K562 (cell line): ENCODE measurements at regions not wholly inside any gene's neighbourhood (a gene's known extent, or its start where the extent isn't known, plus 50 kb on each side); places are given as distances from the start of the nearest gene placed in this dataset.

Source experiments
- ATAC-seq: fragments of 200-7000 bp; cut with Tn5 transposase; 3 replicates; pipeline ENCODE4 v1.9.1; 2020; ENCODE audit warnings: moderate library complexity
- BruUV-seq: library from RNA; stranded (reverse); fragments of 400-500 nt; replicated peaks from 2 replicates; lab custom pipeline; 2021; lab: Mats Ljungman, UMichigan
- CTCF ChIA-PET: fragments of 300-600 bp; formaldehyde crosslinking; extraction: SDS; loops from one replicate; lab custom pipeline; 2021; ENCODE audit warnings: low intra/inter-chr PET ratio; lab: Yijun Ruan, JAX
- POLR2A ChIA-PET: fragments of 300-600, 350-650 bp; sonication (Branson Sonifier 250); formaldehyde crosslinking; extraction: SDS; loops from one replicate; lab custom pipeline; 2021; ENCODE audit warnings: antibody characterized with exemption, inconsistent platforms; lab: Yijun Ruan, JAX
- DNase-seq, 4 experiments: peaks; one replicate each; pipeline versions ENCODE4 v3.0.0 to v3.0.0-alpha.2; 2011 to 2018; ENCODE audit warnings: low spot score in 3 of 4, mixed read lengths in 3 of 4; ENCODE audit errors: extremely low read depth in 1 of 4
- FAIRE-seq: peaks from 2 replicates; lab custom pipeline; 2011; peaks lifted over from hg19 to GRCh38; lab: Jason Lieb, UNC
- H2AFZ ChIP-seq: 2 replicates; pipeline ENCODE4 v1.6.0; 2011; ENCODE audit warnings: low read depth, low read length, control low read depth, inconsistent platforms
- H3K27ac ChIP-seq: fragments of 200-600 bp; 3 replicates; pipeline ENCODE4 v1.8.0; 2011; ENCODE audit warnings: low read depth, mild to moderate bottlenecking, control low read depth, inconsistent platforms, low read length, moderate library complexity, mixed read lengths; ENCODE audit errors: extremely low read depth
- H3K27me3 ChIP-seq, 2 experiments: fragments of 300-600 bp in 1 of 2; 2 replicates in 1 of 2; 3 replicates in 1 of 2; pipeline versions ENCODE4 v1.6.0 to v1.8.0; 2011; ENCODE audit warnings: inconsistent platforms in 2 of 2, low read length in 2 of 2, mild to moderate bottlenecking in 1 of 2, mixed read lengths in 1 of 2, moderate library complexity in 1 of 2; ENCODE audit not compliant: control insufficient read depth in 2 of 2, insufficient read depth in 2 of 2
- H3K36me3 ChIP-seq: fragments of 300-600 bp; 3 replicates; pipeline ENCODE4 v1.8.0; 2011; ENCODE audit warnings: mild to moderate bottlenecking, low read length, inconsistent platforms; ENCODE audit not compliant: control insufficient read depth, insufficient read depth
- H3K4me1 ChIP-seq, 2 experiments: fragments of 200-600 bp in 1 of 2; replicated peaks in 1 of 2; 2 replicates in 1 of 2; 3 replicates in 1 of 2; pipeline versions ENCODE4 v1.5.1 to v1.8.0; 2011; ENCODE audit warnings: inconsistent platforms in 2 of 2, low read length in 2 of 2, mild to moderate bottlenecking in 1 of 2, mixed read lengths in 1 of 2, moderate library complexity in 1 of 2; ENCODE audit not compliant: control insufficient read depth in 2 of 2, insufficient read depth in 2 of 2
- H3K4me2 ChIP-seq: 2 replicates; pipeline ENCODE4 v1.6.1; 2011; ENCODE audit warnings: low read length, control low read depth, inconsistent platforms, mixed read lengths; ENCODE audit not compliant: insufficient read depth
- H3K4me3 ChIP-seq: fragments of 200-600 bp; sonication (generic), shearing (Covaris generic); 2 replicates; pipeline ENCODE4 v1.5.1; 2016; ENCODE audit warnings: control low read depth, inconsistent platforms
- H3K79me2 ChIP-seq: fragments of 200-600 bp; 3 replicates; pipeline ENCODE4 v1.8.0; 2011; ENCODE audit warnings: low read length, inconsistent platforms; ENCODE audit not compliant: control insufficient read depth, insufficient read depth
- H3K9ac ChIP-seq, 2 experiments: 2 replicates each; pipeline versions ENCODE4 v1.6.0 to v1.6.1; 2011; ENCODE audit warnings: low read depth in 2 of 2, low read length in 2 of 2, control low read depth in 1 of 2, inconsistent platforms in 1 of 2, mild to moderate bottlenecking in 1 of 2, mixed read lengths in 1 of 2; ENCODE audit not compliant: insufficient read depth in 1 of 2
- H3K9me1 ChIP-seq: one replicate; pipeline ENCODE4 v1.6.0; 2011; ENCODE audit warnings: inconsistent platforms, mild to moderate bottlenecking, low read length, moderate library complexity; ENCODE audit not compliant: control insufficient read depth, insufficient read depth
- H3K9me3 ChIP-seq: replicated peaks from 2 replicates; pipeline ENCODE4 v1.5.1; 2011; ENCODE audit warnings: low read depth, low read length, inconsistent platforms; ENCODE audit not compliant: control insufficient read depth, insufficient read depth
- H4K20me1 ChIP-seq: replicated peaks from 2 replicates; pipeline ENCODE4 v1.6.1; 2011; ENCODE audit warnings: low read length, inconsistent platforms, mixed read lengths; ENCODE audit not compliant: control insufficient read depth, insufficient read depth
- FOXA3 ChIP-seq, 2 experiments: fragments of 450-650 bp in 1 of 2; sonication (generic) in 1 of 2; formaldehyde crosslinking; IDR thresholded peaks in 1 of 2; conservative IDR thresholded peaks in 1 of 2; 2 replicates each; pipeline versions ENCODE4 v1.4.0 to v1.8.0; 2020 to 2022; ENCODE audit warnings: mild to moderate bottlenecking in 2 of 2, missing genetic modification reagents in 1 of 2
- SMC3 ChIP-seq: conservative IDR thresholded peaks from 2 replicates; pipeline ENCODE4 v1.6.1; 2011; ENCODE audit warnings: low read depth, low read length, improper control_type of control experiment; ENCODE audit not compliant: insufficient read depth
- ZBTB7A ChIP-seq: IDR thresholded peaks from 2 replicates; pipeline ENCODE4 v1.6.1; 2011; ENCODE audit warnings: low read depth, mild to moderate bottlenecking, low read length, moderate library complexity, borderline replicate concordance; ENCODE audit not compliant: control insufficient read depth
- WGBS: fragments of 100-300 bp; shearing (Covaris generic); methylation state at CpG from one replicate; pipeline ENCODE4 v1.1.6; 2016; ENCODE audit warnings: low coverage, mixed read lengths; ENCODE audit not compliant: insufficient coverage; ENCODE audit errors: missing lambda C conversion rate; 5-methylcytosine and 5-hydroxymethylcytosine counted together
- in situ Hi-C: fragments of 300-500 bp; cut with MboI; formaldehyde crosslinking; loops from 4 replicates; pipeline ENCODE4 v1.15.0; 2018; ENCODE audit warnings: inconsistent platforms, mixed read lengths
- intact Hi-C: fragments of 100-400 bp; cut with micrococcal nuclease; formaldehyde crosslinking; loops from 2 replicates; pipeline ENCODE4 v1.14.2; 2022
- TF ChIP-seq, protein P1 (sequence below): fragments of 250-450 bp; sonication (Bioruptor Pico); IDR thresholded peaks from 2 replicates; pipeline ENCODE4 v1.9.0; 2021; ENCODE audit warnings: mild to moderate bottlenecking, inconsistent platforms

DNA sequence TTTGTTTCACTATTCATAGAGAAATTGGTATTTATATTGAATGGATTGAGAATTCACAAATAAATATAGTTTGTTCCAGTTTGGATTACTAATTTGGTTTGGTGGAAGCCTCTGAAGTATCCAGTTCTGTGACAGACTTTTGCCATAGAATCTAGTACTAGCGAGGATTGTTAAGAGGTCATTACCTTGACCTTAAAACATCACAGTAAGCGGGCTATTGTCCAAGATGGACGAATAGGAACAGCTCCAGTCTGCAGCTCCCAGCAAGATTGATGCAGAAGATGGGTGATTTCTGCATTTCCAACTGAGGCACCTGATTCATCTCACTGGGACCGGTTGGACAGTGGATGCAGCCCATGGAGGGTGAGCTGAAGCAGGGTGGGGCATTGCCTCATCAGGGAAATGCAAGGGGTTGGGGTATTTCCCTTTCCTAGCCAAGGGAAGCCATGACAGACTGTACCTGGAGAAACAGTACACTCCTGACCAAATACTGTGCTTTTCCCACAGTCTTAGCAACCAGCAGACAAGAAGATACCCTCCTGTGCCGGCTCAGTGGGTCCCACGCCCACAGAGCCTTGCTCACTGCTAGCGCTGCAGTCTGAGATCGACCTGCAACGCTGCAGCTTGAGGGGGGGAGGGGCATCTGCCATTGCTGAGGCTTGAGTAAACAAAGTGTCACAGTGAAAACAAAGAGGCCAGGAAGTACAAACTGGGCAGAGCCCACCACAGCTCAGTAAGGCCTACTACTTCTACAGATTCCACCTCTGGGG is 66.4 kb upstream of the NEDD9 start:
- ATAC-seq, result no peak
- H3K79me2 ChIP-seq, result no peaks in the 10 kb centered on the region
- no peaks in the 10 kb centered on the region for H3K9me1 ChIP-seq
- no peak for DNase-seq
- H3K27ac ChIP-seq, result no peak overlapping the region
- CTCF ChIA-PET, result no interaction called here
- H3K36me3 ChIP-seq, result no peaks in the 10 kb centered on the region
- no peak for TF ChIP-seq SMC3
- TF ChIP-seq ZBTB7A, result no peak
- TF ChIP-seq, protein P1, sequence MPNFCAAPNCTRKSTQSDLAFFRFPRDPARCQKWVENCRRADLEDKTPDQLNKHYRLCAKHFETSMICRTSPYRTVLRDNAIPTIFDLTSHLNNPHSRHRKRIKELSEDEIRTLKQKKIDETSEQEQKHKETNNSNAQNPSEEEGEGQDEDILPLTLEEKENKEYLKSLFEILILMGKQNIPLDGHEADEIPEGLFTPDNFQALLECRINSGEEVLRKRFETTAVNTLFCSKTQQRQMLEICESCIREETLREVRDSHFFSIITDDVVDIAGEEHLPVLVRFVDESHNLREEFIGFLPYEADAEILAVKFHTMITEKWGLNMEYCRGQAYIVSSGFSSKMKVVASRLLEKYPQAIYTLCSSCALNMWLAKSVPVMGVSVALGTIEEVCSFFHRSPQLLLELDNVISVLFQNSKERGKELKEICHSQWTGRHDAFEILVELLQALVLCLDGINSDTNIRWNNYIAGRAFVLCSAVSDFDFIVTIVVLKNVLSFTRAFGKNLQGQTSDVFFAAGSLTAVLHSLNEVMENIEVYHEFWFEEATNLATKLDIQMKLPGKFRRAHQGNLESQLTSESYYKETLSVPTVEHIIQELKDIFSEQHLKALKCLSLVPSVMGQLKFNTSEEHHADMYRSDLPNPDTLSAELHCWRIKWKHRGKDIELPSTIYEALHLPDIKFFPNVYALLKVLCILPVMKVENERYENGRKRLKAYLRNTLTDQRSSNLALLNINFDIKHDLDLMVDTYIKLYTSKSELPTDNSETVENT (CRISPR knock-in tag), result no peak
- TF ChIP-seq FOXA3 (CRISPR knock-in tag; conservative IDR thresholded peaks at IDR 0.05 in 1 of 2, IDR thresholded peaks at IDR 0.05 in 1 of 2), result peak in 1 of 2 experiments; percentile 87; a peak in 2 of 4 replicates
- peaks cover 2 to 4% of the 10 kb centered on the region in 2 experiments; a peak in 1 of 5 replicates for H3K27me3 ChIP-seq
- no peak overlapping the region for H3K4me2 ChIP-seq
- no peaks in the 10 kb centered on the region for H3K4me1 ChIP-seq
- H3K9me3 ChIP-seq, result no peaks in the 10 kb centered on the region
- in situ Hi-C loops (no loop called here), intact Hi-C loops (no loop called here)
- no peak for FAIRE-seq
- no peaks in the 10 kb centered on the region for H4K20me1 ChIP-seq
- BruUV-seq, result no TSS peak
- WGBS, result 3% methylated on average over 9 of the region's 9 CpGs
- POLR2A ChIA-PET, result interaction anchor here (1.3 kb wide), 1 partner anchor 12 kb away, joined by 3 read pairs; no protein-coding TSS in a partner anchor
- H3K4me3 ChIP-seq, result no peak overlapping the region
- H2AFZ ChIP-seq, result no peak overlapping the region
- H3K9ac ChIP-seq, result no peak overlapping the region
